GDM1 (cell line): ENCODE measurements at regions not wholly inside any gene's neighbourhood (a gene's known extent, or its start where the extent isn't known, plus 50 kb on each side); places are given as distances from the start of the nearest gene placed in this dataset.
"Not testable (repeated sequence)": the region's sequence is repeated elsewhere in the genome, so short reads cannot be mapped to it uniquely, and the experiment has no call there.

ENCODE experiments used
- DNase-seq: peaks from one replicate; lab custom pipeline; 2025; lab: John Stamatoyannopoulos, UW

GRCh38 chr2:16034975-16035746, 94.8 kb downstream of the MYCN start:
- DNase-seq = no peak

- DNase-seq = no peak
Measured at GRCh38 chr2:16034151-16034974, 94.0 kb downstream of the MYCN start.

- no peak for DNase-seq
Measured at GRCh38 chr2:16033032-16033293, 92.6 kb downstream of the MYCN start.

GRCh38 chr2:16032282-16033031, 92.1 kb downstream of the MYCN start:
- no peak for DNase-seq

- no peak for DNase-seq
Measured at GRCh38 chr2:16031848-16032159, 91.5 kb downstream of the MYCN start.

- no peak for DNase-seq
Measured at GRCh38 chr2:16031058-16031847, 90.9 kb downstream of the MYCN start.

- no peak for DNase-seq
Measured at GRCh38 chr2:16030206-16031057, 90.1 kb downstream of the MYCN start.

- DNase-seq = no peak
Measured at GRCh38 chr2:16028644-16029043, 88.3 kb downstream of the MYCN start.

- DNase-seq = no peak
Measured at GRCh38 chr2:16026816-16027501, 86.6 kb downstream of the MYCN start.

GRCh38 chr2:16025876-16026640, 85.7 kb downstream of the MYCN start:
- no peak for DNase-seq

- DNase-seq = no peak
Measured at GRCh38 chr2:16025211-16025875, 85.0 kb downstream of the MYCN start.

GRCh38 chr2:16024628-16025027, 84.3 kb downstream of the MYCN start:
- not testable (repeated sequence) for DNase-seq

GRCh38 chr2:16023506-16024360, 83.4 kb downstream of the MYCN start:
- no peak for DNase-seq

- no peak for DNase-seq
Measured at GRCh38 chr2:16022548-16023240, 82.3 kb downstream of the MYCN start.

- DNase-seq = no peak
Measured at GRCh38 chr2:16021611-16022363, 81.4 kb downstream of the MYCN start.

GRCh38 chr2:16020389-16021008, 80.1 kb downstream of the MYCN start:
- DNase-seq = no peak
